ENCODE measurements at regions not wholly inside any gene's neighbourhood (a gene's known extent, or its start where the extent isn't known, plus 50 kb on each side); places are given as distances from the start of the nearest gene placed in this dataset.

DNA sequence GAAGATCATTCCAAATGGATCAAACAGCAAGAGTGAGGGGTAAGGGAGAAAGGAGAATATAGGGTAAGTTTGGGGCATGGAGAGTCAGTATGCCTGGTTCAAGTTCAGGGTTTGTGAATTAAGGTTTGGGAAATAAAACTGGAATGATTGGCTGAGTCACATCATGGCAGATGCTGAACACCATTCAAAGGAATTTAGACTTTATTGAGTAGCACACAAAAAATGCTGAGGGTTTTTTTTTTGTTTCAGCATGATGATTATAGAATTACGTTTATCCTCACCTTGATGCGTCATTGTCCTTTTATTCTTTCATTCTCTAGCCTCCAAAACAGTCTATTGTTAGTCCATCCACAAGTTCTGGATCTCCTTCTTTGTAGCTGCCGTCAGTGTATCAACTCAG lies 220.0 kb upstream of the UMPS start:
- TF ChIP-seq, protein P1, sequence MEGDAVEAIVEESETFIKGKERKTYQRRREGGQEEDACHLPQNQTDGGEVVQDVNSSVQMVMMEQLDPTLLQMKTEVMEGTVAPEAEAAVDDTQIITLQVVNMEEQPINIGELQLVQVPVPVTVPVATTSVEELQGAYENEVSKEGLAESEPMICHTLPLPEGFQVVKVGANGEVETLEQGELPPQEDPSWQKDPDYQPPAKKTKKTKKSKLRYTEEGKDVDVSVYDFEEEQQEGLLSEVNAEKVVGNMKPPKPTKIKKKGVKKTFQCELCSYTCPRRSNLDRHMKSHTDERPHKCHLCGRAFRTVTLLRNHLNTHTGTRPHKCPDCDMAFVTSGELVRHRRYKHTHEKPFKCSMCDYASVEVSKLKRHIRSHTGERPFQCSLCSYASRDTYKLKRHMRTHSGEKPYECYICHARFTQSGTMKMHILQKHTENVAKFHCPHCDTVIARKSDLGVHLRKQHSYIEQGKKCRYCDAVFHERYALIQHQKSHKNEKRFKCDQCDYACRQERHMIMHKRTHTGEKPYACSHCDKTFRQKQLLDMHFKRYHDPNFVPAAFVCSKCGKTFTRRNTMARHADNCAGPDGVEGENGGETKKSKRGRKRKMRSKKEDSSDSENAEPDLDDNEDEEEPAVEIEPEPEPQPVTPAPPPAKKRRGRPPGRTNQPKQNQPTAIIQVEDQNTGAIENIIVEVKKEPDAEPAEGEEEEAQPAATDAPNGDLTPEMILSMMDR (IDR thresholded peaks at IDR 0.05): no peak
- TF ChIP-seq POLR2AphosphoS5 (IDR thresholded peaks at IDR 0.05; ENCODE audit: low read depth, low read length) (no peak), TCF7L2 (IDR thresholded peaks at IDR 0.05; ENCODE audit: low read depth, low read length) (no peak), SIN3A (IDR thresholded peaks at IDR 0.05; ENCODE audit: borderline replicate concordance, insufficient read depth, low read depth, low read length) (no peak)
- TF ChIP-seq, protein P2, sequence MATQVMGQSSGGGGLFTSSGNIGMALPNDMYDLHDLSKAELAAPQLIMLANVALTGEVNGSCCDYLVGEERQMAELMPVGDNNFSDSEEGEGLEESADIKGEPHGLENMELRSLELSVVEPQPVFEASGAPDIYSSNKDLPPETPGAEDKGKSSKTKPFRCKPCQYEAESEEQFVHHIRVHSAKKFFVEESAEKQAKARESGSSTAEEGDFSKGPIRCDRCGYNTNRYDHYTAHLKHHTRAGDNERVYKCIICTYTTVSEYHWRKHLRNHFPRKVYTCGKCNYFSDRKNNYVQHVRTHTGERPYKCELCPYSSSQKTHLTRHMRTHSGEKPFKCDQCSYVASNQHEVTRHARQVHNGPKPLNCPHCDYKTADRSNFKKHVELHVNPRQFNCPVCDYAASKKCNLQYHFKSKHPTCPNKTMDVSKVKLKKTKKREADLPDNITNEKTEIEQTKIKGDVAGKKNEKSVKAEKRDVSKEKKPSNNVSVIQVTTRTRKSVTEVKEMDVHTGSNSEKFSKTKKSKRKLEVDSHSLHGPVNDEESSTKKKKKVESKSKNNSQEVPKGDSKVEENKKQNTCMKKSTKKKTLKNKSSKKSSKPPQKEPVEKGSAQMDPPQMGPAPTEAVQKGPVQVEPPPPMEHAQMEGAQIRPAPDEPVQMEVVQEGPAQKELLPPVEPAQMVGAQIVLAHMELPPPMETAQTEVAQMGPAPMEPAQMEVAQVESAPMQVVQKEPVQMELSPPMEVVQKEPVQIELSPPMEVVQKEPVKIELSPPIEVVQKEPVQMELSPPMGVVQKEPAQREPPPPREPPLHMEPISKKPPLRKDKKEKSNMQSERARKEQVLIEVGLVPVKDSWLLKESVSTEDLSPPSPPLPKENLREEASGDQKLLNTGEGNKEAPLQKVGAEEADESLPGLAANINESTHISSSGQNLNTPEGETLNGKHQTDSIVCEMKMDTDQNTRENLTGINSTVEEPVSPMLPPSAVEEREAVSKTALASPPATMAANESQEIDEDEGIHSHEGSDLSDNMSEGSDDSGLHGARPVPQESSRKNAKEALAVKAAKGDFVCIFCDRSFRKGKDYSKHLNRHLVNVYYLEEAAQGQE (IDR thresholded peaks at IDR 0.05; ENCODE audit: insufficient read depth in 1 of 2, low read depth in 2 of 2, low read length in 1 of 2): no peak
